ENCODE measurements at regions not wholly inside any gene's neighbourhood (a gene's known extent, or its start where the extent isn't known, plus 50 kb on each side); places are given as distances from the start of the nearest gene placed in this dataset.

DNA sequence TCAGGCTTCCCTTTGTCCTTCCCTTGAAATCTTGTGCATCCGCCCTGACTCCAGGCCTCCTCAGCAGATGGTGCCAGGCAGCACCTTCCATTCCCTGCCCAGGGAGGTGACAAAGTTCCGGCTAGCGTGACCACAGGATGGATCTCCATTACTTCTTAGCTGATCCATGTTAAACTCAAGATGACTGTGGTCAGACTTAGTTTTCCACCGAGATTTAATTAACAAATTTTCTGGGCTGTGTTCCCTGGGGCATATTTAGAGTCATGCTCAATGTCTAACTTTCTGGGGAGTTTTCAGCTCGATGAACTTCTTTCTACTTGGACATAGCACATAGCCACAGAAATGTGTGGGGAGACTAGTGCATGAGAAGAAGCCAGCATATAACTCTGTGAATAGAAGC is 215.1 kb upstream of the SFRP2 start:
- TF ChIP-seq CTCF (IDR thresholded peaks at IDR 0.05) (no peak), POLR2A (IDR thresholded peaks at IDR 0.05) (no peak)
